SK-N-SH (cell line): ENCODE measurements at regions not wholly inside any gene's neighbourhood (a gene's known extent, or its start where the extent isn't known, plus 50 kb on each side); places are given as distances from the start of the nearest gene placed in this dataset.

Experiments
- CTCF ChIA-PET: fragments of 300-600, 350-600 bp; formaldehyde crosslinking; extraction: SDS; loops from one replicate; lab custom pipeline; 2021; lab: Yijun Ruan, JAX
- POLR2A ChIA-PET: fragments of 350-600 bp; sonication (Branson Sonifier 250); formaldehyde crosslinking; extraction: SDS; loops from one replicate; lab custom pipeline; 2020; ENCODE audit warnings: antibody characterized with exemption, inconsistent platforms; lab: Yijun Ruan, JAX
- DNase-seq: peaks from one replicate; pipeline ENCODE4 v3.0.0; 2012
- H2AFZ ChIP-seq: fragments of 200-600 bp; sonication (generic); 2 replicates; pipeline ENCODE4 v1.8.1; 2016; ENCODE audit warnings: antibody characterized with exemption, mild to moderate bottlenecking, low read depth
- H3F3A ChIP-seq: fragments of 200-600 bp; sonication (generic); replicated peaks from 2 replicates; pipeline ENCODE3; 2016; ENCODE audit warnings: antibody characterized with exemption, mild to moderate bottlenecking; ENCODE audit not compliant: insufficient read depth
- H3K27ac ChIP-seq, 2 experiments: fragments of 200-500 bp in 1 of 2; fragments of 200-600 bp in 1 of 2; sonication (Bioruptor generic) in 1 of 2; sonication (generic), shearing (Covaris generic) in 1 of 2; 2 replicates each; pipeline versions ENCODE4 v1.5.1 to v1.6.1; 2014 to 2016; ENCODE audit warnings: low read depth in 2 of 2, inconsistent platforms in 1 of 2, low read length in 1 of 2, mild to moderate bottlenecking in 1 of 2, mixed read lengths in 1 of 2
- H3K27me3 ChIP-seq: fragments of 200-600 bp; sonication (generic), shearing (Covaris generic); 2 replicates; pipeline ENCODE4 v1.6.1; 2016; ENCODE audit warnings: mixed run types; ENCODE audit not compliant: insufficient read depth
- H3K36me3 ChIP-seq, 2 experiments: fragments of 200-500 bp in 1 of 2; fragments of 200-600 bp in 1 of 2; sonication (Bioruptor generic) in 1 of 2; sonication (generic) in 1 of 2; replicated peaks in 1 of 2; 2 replicates each; pipeline versions ENCODE3 to v1.5.1; 2014 to 2016; ENCODE audit warnings: low read length in 1 of 2, mild to moderate bottlenecking in 1 of 2; ENCODE audit not compliant: insufficient read depth in 2 of 2, control insufficient read depth in 1 of 2
- H3K4me1 ChIP-seq, 2 experiments: fragments of 200-500 bp in 1 of 2; fragments of 200-600 bp in 1 of 2; sonication (Bioruptor generic) in 1 of 2; sonication (generic), shearing (Covaris generic) in 1 of 2; 2 replicates each; pipeline versions ENCODE4 v1.5.1 to v1.6.1; 2014 to 2016; ENCODE audit warnings: low read depth in 1 of 2, low read length in 1 of 2, mixed run types in 1 of 2; ENCODE audit not compliant: insufficient read depth in 2 of 2, control insufficient read depth in 1 of 2
- H3K4me2 ChIP-seq: fragments of 200-600 bp; sonication (generic), shearing (Covaris generic); 2 replicates; pipeline ENCODE4 v1.6.1; 2017; ENCODE audit warnings: mixed run types
- H3K4me3 ChIP-seq, 2 experiments: fragments of 200-500 bp in 1 of 2; fragments of 200-600 bp in 1 of 2; sonication (Bioruptor generic) in 1 of 2; sonication (generic), shearing (Covaris generic) in 1 of 2; 2 replicates each; pipeline versions ENCODE4 v1.5.1 to v1.8.1; 2014 to 2016; ENCODE audit warnings: low read depth in 2 of 2, inconsistent platforms in 1 of 2, low read length in 1 of 2, mild to moderate bottlenecking in 1 of 2, mixed read lengths in 1 of 2, moderate library complexity in 1 of 2
- H3K79me2 ChIP-seq: fragments of 200-600 bp; sonication (generic); 2 replicates; pipeline ENCODE4 v1.8.1; 2017; ENCODE audit warnings: mild to moderate bottlenecking; ENCODE audit not compliant: insufficient read depth
- H3K9ac ChIP-seq: fragments of 200-600 bp; sonication (generic); 2 replicates; pipeline ENCODE4 v1.6.1; 2017; ENCODE audit warnings: mixed run types
- H3K9me2 ChIP-seq: fragments of 200-600 bp; sonication (generic); 2 replicates; pipeline ENCODE4 v1.6.1; 2017; ENCODE audit warnings: mixed run types
- H3K9me3 ChIP-seq: fragments of 200-600 bp; sonication (generic); 2 replicates; pipeline ENCODE4 v1.6.1; 2017; ENCODE audit warnings: mixed run types, mild to moderate bottlenecking, moderate library complexity
- H4K20me1 ChIP-seq: fragments of 200-600 bp; sonication (generic); 2 replicates; pipeline ENCODE4 v1.6.1; 2017; ENCODE audit warnings: mild to moderate bottlenecking, mixed run types; ENCODE audit not compliant: insufficient read depth
- CHD2 ChIP-seq: fragments of 150-350 bp; IDR thresholded peaks from 2 replicates; pipeline ENCODE4 v1.6.1; 2018; ENCODE audit warnings: low read length; ENCODE audit not compliant: partially characterized antibody
- ELF1 ChIP-seq: IDR thresholded peaks from 2 replicates; pipeline ENCODE4 v1.4.0; 2012
- EZH2phosphoT487 ChIP-seq: fragments of 200-600 bp; sonication (generic); IDR thresholded peaks from 2 replicates; pipeline ENCODE4 v1.6.1; 2017; ENCODE audit warnings: low read depth, mixed run types, mild to moderate bottlenecking, antibody characterized with exemption, moderate library complexity, borderline replicate concordance
- FOSL2 ChIP-seq: IDR thresholded peaks from 2 replicates; pipeline ENCODE4 v1.4.0; 2012; ENCODE audit warnings: low read depth, mild to moderate bottlenecking, moderate library complexity, borderline replicate concordance
- FOXM1 ChIP-seq: IDR thresholded peaks from 2 replicates; pipeline ENCODE4 v1.4.0; 2012; ENCODE audit warnings: low read depth, mild to moderate bottlenecking
- GABPA ChIP-seq: IDR thresholded peaks from 2 replicates; pipeline ENCODE4 v1.4.0; 2012; ENCODE audit warnings: low read depth, mild to moderate bottlenecking
- GATA2 ChIP-seq: sonication (generic); formaldehyde crosslinking; IDR thresholded peaks from 2 replicates; pipeline ENCODE4 v1.5.0; 2020; ENCODE audit warnings: mild to moderate bottlenecking, missing genetic modification reagents
- IRF3 ChIP-seq: fragments of 150-350 bp; IDR thresholded peaks from 2 replicates; pipeline ENCODE4 v1.6.1; 2016; ENCODE audit warnings: mild to moderate bottlenecking, low read depth, low read length
- JUND ChIP-seq: IDR thresholded peaks from 2 replicates; pipeline ENCODE4 v1.4.0; 2012
- MEF2A ChIP-seq: IDR thresholded peaks from 2 replicates; pipeline ENCODE4 v1.4.0; 2012; ENCODE audit warnings: low read depth, borderline replicate concordance
- NFIC ChIP-seq: IDR thresholded peaks from 2 replicates; pipeline ENCODE4 v1.4.0; 2012; ENCODE audit warnings: borderline replicate concordance
- PBX3 ChIP-seq: IDR thresholded peaks from 2 replicates; pipeline ENCODE4; 2012
- POLR2AphosphoS5 ChIP-seq: IDR thresholded peaks from 2 replicates; pipeline ENCODE4 v1.6.1; 2012; ENCODE audit warnings: low read depth, low read length
- RCOR1 ChIP-seq: fragments of 150-350 bp; IDR thresholded peaks from 2 replicates; pipeline ENCODE4 v1.6.1; 2017; ENCODE audit warnings: antibody characterized with exemption, low read length
- SIN3A ChIP-seq: IDR thresholded peaks from 2 replicates; pipeline ENCODE4 v1.6.1; 2012; ENCODE audit warnings: low read depth, mild to moderate bottlenecking, low read length, moderate library complexity, borderline replicate concordance
- TEAD4 ChIP-seq: IDR thresholded peaks from 2 replicates; pipeline ENCODE4 v1.4.0; 2012; ENCODE audit warnings: mild to moderate bottlenecking, borderline replicate concordance; ENCODE audit not compliant: insufficient read depth
- YY1 ChIP-seq: IDR thresholded peaks from 2 replicates; pipeline ENCODE4 v1.4.0; 2012; ENCODE audit warnings: low read depth, mild to moderate bottlenecking
- ZBTB33 ChIP-seq: IDR thresholded peaks from 2 replicates; pipeline ENCODE4 v1.4.0; 2012; ENCODE audit warnings: low read depth, borderline replicate concordance
- WGBS: methylation state at CpG from one replicate; pipeline ENCODE4 v1.1.6; 2017; ENCODE audit warnings: low lambda C conversion rate; 5-methylcytosine and 5-hydroxymethylcytosine counted together

- Histone ChIP-seq H3K79me2 (no peaks in the 10 kb centered on the region), H3K36me3 (peaks cover 0 to 8% of the 10 kb centered on the region in 2 experiments), H3K9me3 (peaks cover 9% of the 10 kb centered on the region; the same call in 1 of the 2 replicates), H3K4me3 (no peak overlapping the region), H4K20me1 (no peaks in the 10 kb centered on the region), H3K27me3 (no peaks in the 10 kb centered on the region), H3K4me2 (no peak overlapping the region), H2AFZ (no peak overlapping the region), H3K9me2 (no peaks in the 10 kb centered on the region), H3K9ac (no peak overlapping the region), H3K27ac (peak overlapping the region in 1 of 2 experiments; percentile 21; a peak in 1 of 4 replicates), H3K4me1 (peaks cover 0 to 16% of the 10 kb centered on the region in 2 experiments; a peak in 3 of 4 replicates), H3F3A (peaks cover 22% of the 10 kb centered on the region)
- no peak for DNase-seq
- POLR2A ChIA-PET, result no interaction called here
- TF ChIP-seq MEF2A (0 out of 2 replicates have a peak, but pooled peaks have one; percentile 48), GATA2 (CRISPR knock-in tag) (no peak)
- CTCF ChIA-PET, result no interaction called here
Measured at GRCh38 chr12:105457026-105457425, 126.5 kb downstream of the C12orf75 start.

GRCh38 chr12:105459760-105460330 lies 129.4 kb downstream of the C12orf75 start:
- H2AFZ ChIP-seq, result no peak overlapping the region
- H3K27ac ChIP-seq, result no peak overlapping the region
- peaks cover 0 to 8% of the 10 kb centered on the region in 2 experiments for H3K36me3 ChIP-seq
- H3K9me3 ChIP-seq, result peaks cover 9% of the 10 kb centered on the region; the same call in 1 of the 2 replicates
- WGBS, result 88% methylated on average over 6 of the region's 6 CpGs
- no peak overlapping the region for H3K4me2 ChIP-seq
- peaks cover 0 to 11% of the 10 kb centered on the region in 2 experiments; a peak in 3 of 4 replicates for H3K4me1 ChIP-seq
- H3F3A ChIP-seq, result peaks cover 14% of the 10 kb centered on the region
- ChIA-PET CTCF (no interaction called here), POLR2A (no interaction called here)
- no peak overlapping the region for H3K4me3 ChIP-seq
- DNase-seq, result no peak
- H3K27me3 ChIP-seq, result no peaks in the 10 kb centered on the region
- H3K9ac ChIP-seq, result no peak overlapping the region
- no peaks in the 10 kb centered on the region for H3K79me2 ChIP-seq
- H4K20me1 ChIP-seq, result no peaks in the 10 kb centered on the region
- no peak for TF ChIP-seq CHD2
- H3K9me2 ChIP-seq, result no peaks in the 10 kb centered on the region

- no peak overlapping the region for H3K9ac ChIP-seq
- H2AFZ ChIP-seq, result no peak overlapping the region
- H3K36me3 ChIP-seq, result peaks cover 0 to 8% of the 10 kb centered on the region in 2 experiments
- peaks cover 11% of the 10 kb centered on the region for H3F3A ChIP-seq
- peaks cover 0 to 11% of the 10 kb centered on the region in 2 experiments; a peak in 2 of 4 replicates for H3K4me1 ChIP-seq
- no peaks in the 10 kb centered on the region for H4K20me1 ChIP-seq
- H3K9me2 ChIP-seq, result no peaks in the 10 kb centered on the region
- POLR2A ChIA-PET, result no interaction called here
- no peak overlapping the region for H3K4me2 ChIP-seq
- no peak overlapping the region for H3K27ac ChIP-seq
- peaks cover 9% of the 10 kb centered on the region; the same call in 1 of the 2 replicates for H3K9me3 ChIP-seq
- no peak overlapping the region for H3K4me3 ChIP-seq
- CTCF ChIA-PET, result interaction anchor here (0.5 kb wide), 1 partner anchor 751 kb away, joined by 3 read pairs; no protein-coding TSS in a partner anchor
- H3K79me2 ChIP-seq, result no peaks in the 10 kb centered on the region
- no peaks in the 10 kb centered on the region for H3K27me3 ChIP-seq
- no peak for DNase-seq
- 92% methylated on average over 4 of the region's 4 CpGs for WGBS
- TF ChIP-seq NFIC (no peak), ZBTB33 (no peak), CHD2 (no peak), FOXM1 (no peak), TEAD4 (no peak), ELF1 (no peak), SIN3A (no peak), EZH2phosphoT487 (no peak), YY1 (no peak), RCOR1 (no peak), POLR2AphosphoS5 (no peak), IRF3 (no peak), JUND (no peak), PBX3 (no peak), FOSL2 (no peak), GABPA (no peak)
Measured at GRCh38 chr12:105461271-105461943, 130.9 kb downstream of the C12orf75 start.
